COLO829 (cell line): ENCODE measurements at regions not wholly inside any gene's neighbourhood (a gene's known extent, or its start where the extent isn't known, plus 50 kb on each side); places are given as distances from the start of the nearest gene placed in this dataset.

Experiments used
- DNase-seq: peaks from one replicate; pipeline ENCODE4 v3.0.0; 2012; ENCODE audit warnings: low spot score

- DNase-seq: no peak
Measured at GRCh38 chr6:15801912-15802311, 139.1 kb upstream of the DTNBP1 start.

GRCh38 chr6:15800841-15801617 is 138.2 kb upstream of the DTNBP1 start:
- DNase-seq: no peak

GRCh38 chr6:15798533-15799255 is 135.9 kb upstream of the DTNBP1 start:
- DNase-seq: no peak

- peak; percentile 77 for DNase-seq
Measured at GRCh38 chr6:15796844-15797243, 134.0 kb upstream of the DTNBP1 start.

GRCh38 chr6:15796130-15796771 is 133.4 kb upstream of the DTNBP1 start:
- DNase-seq: no peak

- DNase-seq: no peak
Measured at GRCh38 chr6:15793826-15794225, 131.0 kb upstream of the DTNBP1 start.

- peak; percentile 76 for DNase-seq
Measured at GRCh38 chr6:15793288-15793687, 130.5 kb upstream of the DTNBP1 start.

- DNase-seq: no peak
Measured at GRCh38 chr6:15792842-15793241, 130.0 kb upstream of the DTNBP1 start.

GRCh38 chr6:15791448-15792181 is 128.8 kb upstream of the DTNBP1 start:
- DNase-seq: no peak

GRCh38 chr6:15790116-15790515 is 127.3 kb upstream of the DTNBP1 start:
- DNase-seq: no peak

GRCh38 chr6:15786846-15787245 is 124.0 kb upstream of the DTNBP1 start:
- DNase-seq: no peak

- DNase-seq: no peak
Measured at GRCh38 chr6:15783484-15783883, 120.7 kb upstream of the DTNBP1 start.

GRCh38 chr6:15781890-15782289 is 119.1 kb upstream of the DTNBP1 start:
- no peak for DNase-seq

- DNase-seq: no peak
Measured at GRCh38 chr6:15781333-15781732, 118.5 kb upstream of the DTNBP1 start.

- no peak for DNase-seq
Measured at GRCh38 chr6:15780437-15780836, 117.6 kb upstream of the DTNBP1 start.

- no peak for DNase-seq
Measured at GRCh38 chr6:15779726-15780125, 116.9 kb upstream of the DTNBP1 start.

GRCh38 chr6:15776458-15776980 is 113.7 kb upstream of the DTNBP1 start:
- no peak for DNase-seq

GRCh38 chr6:15775741-15776140 is 112.9 kb upstream of the DTNBP1 start:
- peak; percentile 82 for DNase-seq

- no peak for DNase-seq
Measured at GRCh38 chr6:15775076-15775634, 112.3 kb upstream of the DTNBP1 start.

GRCh38 chr6:15773806-15774410 is 111.1 kb upstream of the DTNBP1 start:
- no peak for DNase-seq
